ENCODE measurements at regions not wholly inside any gene's neighbourhood (a gene's known extent, or its start where the extent isn't known, plus 50 kb on each side); places are given as distances from the start of the nearest gene placed in this dataset.

DNA sequence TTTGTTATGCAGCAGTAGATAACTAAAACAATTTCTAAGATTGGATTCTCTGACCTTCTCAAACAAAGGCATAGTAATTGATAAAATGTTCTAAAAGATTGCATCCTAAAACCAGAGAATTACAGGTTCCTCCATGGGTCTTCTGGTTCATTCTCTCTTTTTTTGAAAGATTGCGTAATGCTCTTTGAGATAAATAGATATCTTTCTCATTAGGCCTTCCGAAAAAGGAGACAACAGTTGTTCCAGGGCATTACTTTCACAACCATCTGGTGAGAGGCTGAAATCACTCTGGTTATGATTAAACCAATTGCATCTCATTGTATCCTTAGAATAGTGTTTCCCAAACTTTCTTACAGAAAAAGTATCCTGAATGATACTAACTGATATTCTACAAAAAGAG, 174.7 kb upstream of the NREP start:
- TF ChIP-seq POLR2AphosphoS5 (IDR thresholded peaks at IDR 0.05; ENCODE audit: low read depth) (no peak), CTCF (IDR thresholded peaks at IDR 0.05; ENCODE audit: insufficient read depth, low read length) (no peak), SPI1 (IDR thresholded peaks at IDR 0.05; ENCODE audit: borderline replicate concordance, low read depth) (no peak), GABPA (IDR thresholded peaks at IDR 0.05; ENCODE audit: low read depth) (no peak)
- TF ChIP-seq, protein P1, sequence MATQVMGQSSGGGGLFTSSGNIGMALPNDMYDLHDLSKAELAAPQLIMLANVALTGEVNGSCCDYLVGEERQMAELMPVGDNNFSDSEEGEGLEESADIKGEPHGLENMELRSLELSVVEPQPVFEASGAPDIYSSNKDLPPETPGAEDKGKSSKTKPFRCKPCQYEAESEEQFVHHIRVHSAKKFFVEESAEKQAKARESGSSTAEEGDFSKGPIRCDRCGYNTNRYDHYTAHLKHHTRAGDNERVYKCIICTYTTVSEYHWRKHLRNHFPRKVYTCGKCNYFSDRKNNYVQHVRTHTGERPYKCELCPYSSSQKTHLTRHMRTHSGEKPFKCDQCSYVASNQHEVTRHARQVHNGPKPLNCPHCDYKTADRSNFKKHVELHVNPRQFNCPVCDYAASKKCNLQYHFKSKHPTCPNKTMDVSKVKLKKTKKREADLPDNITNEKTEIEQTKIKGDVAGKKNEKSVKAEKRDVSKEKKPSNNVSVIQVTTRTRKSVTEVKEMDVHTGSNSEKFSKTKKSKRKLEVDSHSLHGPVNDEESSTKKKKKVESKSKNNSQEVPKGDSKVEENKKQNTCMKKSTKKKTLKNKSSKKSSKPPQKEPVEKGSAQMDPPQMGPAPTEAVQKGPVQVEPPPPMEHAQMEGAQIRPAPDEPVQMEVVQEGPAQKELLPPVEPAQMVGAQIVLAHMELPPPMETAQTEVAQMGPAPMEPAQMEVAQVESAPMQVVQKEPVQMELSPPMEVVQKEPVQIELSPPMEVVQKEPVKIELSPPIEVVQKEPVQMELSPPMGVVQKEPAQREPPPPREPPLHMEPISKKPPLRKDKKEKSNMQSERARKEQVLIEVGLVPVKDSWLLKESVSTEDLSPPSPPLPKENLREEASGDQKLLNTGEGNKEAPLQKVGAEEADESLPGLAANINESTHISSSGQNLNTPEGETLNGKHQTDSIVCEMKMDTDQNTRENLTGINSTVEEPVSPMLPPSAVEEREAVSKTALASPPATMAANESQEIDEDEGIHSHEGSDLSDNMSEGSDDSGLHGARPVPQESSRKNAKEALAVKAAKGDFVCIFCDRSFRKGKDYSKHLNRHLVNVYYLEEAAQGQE (IDR thresholded peaks at IDR 0.05; ENCODE audit: insufficient replicate concordance, low read depth): no peak
